SH-SY5Y (cell line): ENCODE measurements at regions not wholly inside any gene's neighbourhood (a gene's known extent, or its start where the extent isn't known, plus 50 kb on each side); places are given as distances from the start of the nearest gene placed in this dataset.

Experiments used
- GATA2 ChIP-seq: IDR thresholded peaks from 2 replicates; pipeline ENCODE4 v1.6.1; 2011; ENCODE audit warnings: mild to moderate bottlenecking, low read depth, low read length
- GATA3 ChIP-seq: IDR thresholded peaks from 2 replicates; pipeline ENCODE4 v1.6.1; 2011; ENCODE audit warnings: low read depth, mild to moderate bottlenecking, low read length, moderate library complexity

DNA sequence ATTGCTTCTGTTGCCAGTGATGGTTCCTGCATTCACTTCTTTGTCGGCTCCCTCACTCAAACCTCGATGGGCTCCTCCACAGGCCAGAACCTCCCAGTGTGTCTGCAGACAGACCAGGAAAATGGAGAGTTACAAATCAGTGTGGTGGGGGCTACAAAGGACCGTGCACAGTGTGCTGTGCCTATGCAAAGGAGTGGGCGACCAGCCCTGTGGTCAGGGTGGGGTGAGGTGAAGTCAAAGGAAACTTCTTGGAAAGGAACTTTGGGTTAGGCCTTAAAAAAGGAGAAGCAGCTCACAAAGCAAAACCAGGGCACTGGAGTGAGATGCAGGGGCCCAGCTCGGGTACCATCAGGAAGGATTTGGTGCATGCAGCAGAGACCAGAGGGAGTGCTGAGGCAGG lies 304.3 kb upstream of the ZMIZ1 start:
- TF ChIP-seq GATA3 (no peak), GATA2 (no peak)

DNA sequence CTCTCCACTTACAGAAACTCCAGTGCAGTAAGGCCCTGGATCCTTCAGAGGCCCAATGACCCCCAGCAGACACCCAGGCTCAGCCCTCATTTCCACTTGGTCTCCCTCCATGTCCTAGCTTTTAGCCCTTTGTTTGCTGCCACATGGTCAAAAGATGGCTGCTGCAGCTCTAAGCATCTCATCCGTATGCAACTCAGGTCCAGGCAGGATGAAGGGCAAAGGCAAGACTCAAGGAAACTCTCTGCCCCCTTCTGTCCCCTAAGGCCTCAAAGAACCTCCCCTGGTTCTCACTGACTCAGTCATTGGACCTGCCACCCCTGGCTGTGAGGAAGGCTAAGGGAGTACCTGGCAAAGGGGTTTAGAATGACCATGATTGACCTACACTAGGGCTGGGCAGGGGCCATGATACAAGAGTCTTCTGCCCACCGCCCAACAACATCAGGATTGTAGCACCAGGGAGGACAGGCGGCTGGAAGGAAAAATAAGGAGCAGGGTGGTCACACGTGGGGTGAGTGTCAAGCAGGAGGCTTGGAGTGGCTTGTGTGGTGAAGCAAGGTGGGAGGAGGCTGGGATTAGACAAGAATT lies 303.8 kb upstream of the ZMIZ1 start:
- no peak for TF ChIP-seq GATA3
- TF ChIP-seq GATA2 = no peak

GRCh38 chr10:78765726-78766335 lies 302.9 kb upstream of the ZMIZ1 start:
- TF ChIP-seq GATA3 = no peak
- no peak for TF ChIP-seq GATA2

- no peak for TF ChIP-seq GATA3
- no peak for TF ChIP-seq GATA2
These were observed 302.2 kb upstream of the ZMIZ1 start for GRCh38 chr10:78766603-78767002.

DNA sequence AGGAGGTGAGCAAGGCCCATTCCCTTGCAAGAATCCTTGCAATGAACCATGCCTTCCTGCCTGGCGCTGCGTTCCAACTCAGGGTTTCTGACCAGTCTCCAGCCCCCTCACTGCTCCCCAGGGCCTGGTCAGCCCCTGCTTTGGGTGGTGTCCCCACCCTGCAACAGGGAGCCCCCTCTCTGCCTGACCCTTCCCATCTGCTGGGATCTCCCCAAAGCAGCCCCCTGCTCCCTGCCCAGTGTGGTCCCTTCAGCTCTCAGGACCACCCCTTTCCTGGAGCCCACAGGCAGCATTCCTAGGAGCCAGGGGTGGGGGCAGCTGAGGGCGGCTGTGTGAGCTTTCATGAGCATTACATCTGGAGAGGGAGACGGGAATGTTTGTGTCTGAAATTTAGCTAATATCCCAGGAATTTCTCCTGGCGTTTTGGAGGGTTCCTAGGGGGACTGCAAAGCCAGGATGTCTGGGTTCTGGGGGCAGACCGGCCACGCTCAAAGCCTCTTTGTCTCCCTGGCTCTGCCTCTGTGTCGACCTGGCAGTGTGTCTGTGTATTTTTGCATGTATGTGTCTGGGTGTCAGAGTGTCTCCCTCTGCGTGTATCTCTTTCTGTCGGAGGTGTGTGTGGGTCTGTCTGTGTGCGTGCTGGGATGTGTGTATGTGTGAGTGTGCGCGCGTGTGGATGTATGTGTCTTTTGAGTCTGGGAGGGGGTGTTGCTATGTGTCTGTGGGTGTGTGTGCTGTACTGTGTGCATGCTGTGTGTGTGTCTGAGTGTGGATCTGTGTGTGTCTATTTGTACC lies 300.5 kb upstream of the ZMIZ1 start:
- TF ChIP-seq GATA3 (no peak), GATA2 (no peak)

GRCh38 chr10:78768876-78769275 lies 299.9 kb upstream of the ZMIZ1 start:
- no peak for TF ChIP-seq GATA2
- TF ChIP-seq GATA3 = no peak

DNA sequence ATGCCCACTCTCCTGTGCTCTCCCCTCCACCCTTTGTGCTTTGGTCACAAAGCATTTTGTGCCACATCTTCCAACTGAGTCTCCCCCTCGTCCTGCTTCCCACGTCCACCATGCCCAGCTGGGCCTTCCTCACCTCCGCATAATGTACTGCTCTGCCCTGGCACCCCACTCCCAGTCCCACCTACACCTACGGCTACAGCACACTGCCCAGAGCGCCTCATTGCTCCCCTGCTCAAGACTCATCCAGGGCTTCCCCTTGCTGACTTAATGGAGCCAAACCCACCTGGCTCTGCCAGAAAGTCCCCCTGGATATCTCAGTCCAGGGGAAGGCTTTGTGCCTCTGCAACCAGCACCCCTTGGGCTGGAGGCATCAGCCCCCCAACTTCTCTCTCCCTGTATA lies 299.2 kb upstream of the ZMIZ1 start:
- no peak for TF ChIP-seq GATA3
- TF ChIP-seq GATA2 = no peak

GRCh38 chr10:78770167-78771090 lies 298.3 kb upstream of the ZMIZ1 start:
- TF ChIP-seq GATA2 = no peak

- no peak for TF ChIP-seq GATA2
- no peak for TF ChIP-seq GATA3
These were observed 297.5 kb upstream of the ZMIZ1 start for GRCh38 chr10:78771260-78771659.

GRCh38 chr10:78771808-78772455 lies 296.8 kb upstream of the ZMIZ1 start:
- TF ChIP-seq GATA3 (no peak), GATA2 (no peak)

DNA sequence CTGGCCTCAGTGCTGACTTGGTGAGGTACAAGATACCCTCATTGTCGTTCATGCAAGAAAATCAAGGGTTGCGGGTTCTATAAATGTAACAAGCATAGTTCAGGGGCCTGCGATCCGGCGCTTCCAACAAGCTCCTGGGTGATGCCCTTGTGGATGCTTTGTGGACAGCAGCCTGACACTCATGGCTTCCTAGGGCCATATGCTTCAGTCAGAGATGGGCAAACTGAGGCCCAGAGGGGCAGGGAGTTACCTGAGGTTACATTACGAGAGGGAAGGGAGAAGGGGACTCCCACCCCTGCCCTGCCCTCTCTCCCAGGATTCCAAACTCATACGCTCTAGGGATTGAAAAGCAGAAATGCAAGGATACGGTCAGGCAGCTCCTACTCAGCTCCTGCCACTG lies 296.3 kb upstream of the ZMIZ1 start:
- TF ChIP-seq GATA3 (no peak), GATA2 (no peak)

- TF ChIP-seq GATA2 (no peak), GATA3 (no peak)
These were observed 295.7 kb upstream of the ZMIZ1 start for GRCh38 chr10:78772986-78773530.

GRCh38 chr10:78774614-78774998 lies 294.2 kb upstream of the ZMIZ1 start:
- TF ChIP-seq GATA3 = no peak
- no peak for TF ChIP-seq GATA2

GRCh38 chr10:78774999-78775711 lies 293.6 kb upstream of the ZMIZ1 start:
- TF ChIP-seq GATA2 (no peak), GATA3 (no peak)

GRCh38 chr10:78775891-78776290 lies 292.9 kb upstream of the ZMIZ1 start:
- TF ChIP-seq GATA2 = no peak
- TF ChIP-seq GATA3 = no peak
